ENCODE measurements at regions not wholly inside any gene's neighbourhood (a gene's known extent, or its start where the extent isn't known, plus 50 kb on each side); places are given as distances from the start of the nearest gene placed in this dataset.
"Not testable (repeated sequence)": the region's sequence is repeated elsewhere in the genome, so short reads cannot be mapped to it uniquely, and the experiment has no call there.

GRCh38 chr12:74293689-74294131 lies 243.9 kb upstream of the ATXN7L3B start:
- no peak for DNase-seq

- no peak for DNase-seq
Measured at GRCh38 chr12:74317078-74317601, 220.5 kb upstream of the ATXN7L3B start.

GRCh38 chr12:74317741-74318140 lies 219.9 kb upstream of the ATXN7L3B start:
- no peak for DNase-seq

- no peak for DNase-seq
Measured at GRCh38 chr12:74319886-74320285, 217.7 kb upstream of the ATXN7L3B start.

- no peak for DNase-seq
Measured at GRCh38 chr12:74321381-74321780, 216.3 kb upstream of the ATXN7L3B start.

GRCh38 chr12:74322792-74323191 lies 214.8 kb upstream of the ATXN7L3B start:
- no peak for DNase-seq

- DNase-seq, result no peak
Measured at GRCh38 chr12:74328623-74329022, 209.0 kb upstream of the ATXN7L3B start.

GRCh38 chr12:74334780-74335179 lies 202.9 kb upstream of the ATXN7L3B start:
- DNase-seq, result no peak

GRCh38 chr12:74337951-74338350 lies 199.7 kb upstream of the ATXN7L3B start:
- no peak for DNase-seq

- DNase-seq, result no peak
Measured at GRCh38 chr12:74339211-74339610, 198.4 kb upstream of the ATXN7L3B start.

- DNase-seq, result no peak
Measured at GRCh38 chr12:74349925-74350324, 187.7 kb upstream of the ATXN7L3B start.

- no peak for DNase-seq
Measured at GRCh38 chr12:74365178-74365964, 172.3 kb upstream of the ATXN7L3B start.

GRCh38 chr12:74370608-74371216 lies 166.9 kb upstream of the ATXN7L3B start:
- no peak for DNase-seq

GRCh38 chr12:74379114-74379513 lies 158.5 kb upstream of the ATXN7L3B start:
- DNase-seq, result no peak

- no peak for DNase-seq
Measured at GRCh38 chr12:74381958-74382357, 155.7 kb upstream of the ATXN7L3B start.

- DNase-seq, result no peak
Measured at GRCh38 chr12:74382983-74383382, 154.7 kb upstream of the ATXN7L3B start.

- DNase-seq, result no peak
Measured at GRCh38 chr12:74391283-74391682, 146.4 kb upstream of the ATXN7L3B start.

- DNase-seq, result no peak
Measured at GRCh38 chr12:74393272-74393671, 144.4 kb upstream of the ATXN7L3B start.

GRCh38 chr12:74394647-74395046 lies 143.0 kb upstream of the ATXN7L3B start:
- no peak for DNase-seq

GRCh38 chr12:74401035-74401434 lies 136.6 kb upstream of the ATXN7L3B start:
- DNase-seq, result no peak

- no peak for DNase-seq
Measured at GRCh38 chr12:74401966-74402365, 135.7 kb upstream of the ATXN7L3B start.

GRCh38 chr12:74403221-74403470 lies 134.5 kb upstream of the ATXN7L3B start:
- not testable (repeated sequence) for DNase-seq

GRCh38 chr12:74408601-74409166 lies 129.0 kb upstream of the ATXN7L3B start:
- no peak for DNase-seq

GRCh38 chr12:74412606-74413230 lies 124.9 kb upstream of the ATXN7L3B start:
- DNase-seq, result no peak

Measured in NCI-H1092 (cell line).